ENCODE measurements at regions not wholly inside any gene's neighbourhood (a gene's known extent, or its start where the extent isn't known, plus 50 kb on each side); places are given as distances from the start of the nearest gene placed in this dataset.
"Not testable (repeated sequence)": the region's sequence is repeated elsewhere in the genome, so short reads cannot be mapped to it uniquely, and the experiment has no call there.

DNA sequence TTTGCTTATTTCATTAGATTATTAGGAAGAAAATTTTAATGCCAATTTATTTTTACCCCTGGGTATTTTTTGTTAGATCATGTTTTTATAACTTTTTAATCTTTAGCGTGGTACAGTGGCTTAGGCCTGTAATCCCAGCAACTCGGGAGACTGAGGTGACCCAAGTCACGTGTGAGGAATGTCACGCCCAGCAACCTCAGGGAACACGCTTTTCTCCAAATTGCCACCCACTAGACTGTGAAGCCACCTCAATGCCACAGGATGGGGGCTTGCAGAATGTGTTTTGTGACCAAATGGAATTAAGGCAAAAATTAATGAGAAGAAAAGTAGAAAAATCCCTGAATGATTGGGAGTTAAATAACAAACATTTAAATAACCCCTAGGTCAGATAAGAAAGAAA is 141.8 kb downstream of the LAT start:
- Mint-ChIP-seq H3K4me1 (ENCODE audit: low read depth) (peaks cover 18% of the 10 kb centered on the region), H3K4me3 (no peak overlapping the region), H3K27ac (peak overlapping the region; percentile 37), H3K36me3 (ENCODE audit: insufficient read depth in 2 of 2) (peaks cover 2 to 4% of the 10 kb centered on the region in 2 donors), H3K9me3 (no peaks in the 10 kb centered on the region), H3K27me3 (ENCODE audit: low read depth) (no peaks in the 10 kb centered on the region)
- DNase-seq, result no peak
- ATAC-seq (replicated peaks in 1 of 2), result no peak

DNA sequence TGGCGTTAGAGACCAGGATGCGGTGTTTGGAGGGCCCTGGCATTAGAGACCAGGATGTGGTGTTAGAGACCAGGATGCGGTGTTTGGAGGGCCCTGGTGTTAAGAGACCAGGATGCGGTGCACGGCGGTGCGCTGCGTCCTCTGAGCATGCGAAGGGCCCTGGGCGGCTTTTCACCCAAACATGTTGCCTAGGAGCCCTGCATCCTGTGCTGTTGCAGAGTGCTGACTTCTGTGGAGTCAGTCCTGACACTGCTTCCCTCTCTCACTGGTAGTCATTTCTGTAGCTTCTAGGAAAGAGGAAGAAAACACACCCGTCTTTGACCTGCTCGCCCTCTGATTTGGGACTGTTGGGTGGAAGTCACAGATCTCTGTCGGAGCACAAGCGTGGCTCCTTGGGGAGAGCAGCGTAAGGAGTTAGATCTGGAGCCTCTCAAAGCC is 141.2 kb downstream of the LAT start:
- Mint-ChIP-seq H3K27me3 (ENCODE audit: low read depth) (no peaks in the 10 kb centered on the region), H3K36me3 (ENCODE audit: insufficient read depth in 2 of 2) (peaks cover 2 to 7% of the 10 kb centered on the region in 2 donors), H3K9me3 (no peaks in the 10 kb centered on the region), H3K27ac (no peak overlapping the region), H3K4me3 (peak overlapping the region in 1 of 2 donors; percentile 43), H3K4me1 (ENCODE audit: low read depth) (peaks cover 18% of the 10 kb centered on the region)
- ATAC-seq (replicated peaks in 1 of 2) (peak; percentile 39 to 66), DNase-seq (no peak)

- ATAC-seq (replicated peaks in 1 of 2), result no peak
- Mint-ChIP-seq H3K9me3 (no peaks in the 10 kb centered on the region), H3K27ac (no peak overlapping the region)
Observed at GRCh38 chr16:29124828-29125227, 140.0 kb downstream of the LAT start.

GRCh38 chr16:29124162-29124561 is 139.3 kb downstream of the LAT start:
- ATAC-seq (replicated peaks in 1 of 2); H3K27me3 Mint-ChIP-seq (ENCODE audit: low read depth); DNase-seq; H3K9me3 Mint-ChIP-seq; H3K36me3 Mint-ChIP-seq (ENCODE audit: insufficient read depth in 2 of 2); H3K4me3 Mint-ChIP-seq: not testable (repeated sequence)
- Mint-ChIP-seq H3K27ac (peak overlapping the region; percentile 38), H3K4me1 (ENCODE audit: low read depth) (peaks cover 18% of the 10 kb centered on the region)

More at GRCh38 chr16:29124828-29125227, 140.0 kb downstream of the LAT start:
- H3K36me3 Mint-ChIP-seq (ENCODE audit: insufficient read depth in 2 of 2), result peaks cover 2 to 7% of the 10 kb centered on the region in 2 donors
- DNase-seq, result no peak
- H3K27me3 Mint-ChIP-seq (ENCODE audit: low read depth), result no peaks in the 10 kb centered on the region
- H3K4me3 Mint-ChIP-seq, result no peak overlapping the region
- peaks cover 18% of the 10 kb centered on the region for H3K4me1 Mint-ChIP-seq (ENCODE audit: low read depth)

GRCh38 chr16:29120680-29121079 is 135.8 kb downstream of the LAT start:
- DNase-seq; H3K27ac Mint-ChIP-seq; ATAC-seq (replicated peaks in 1 of 2); H3K4me3 Mint-ChIP-seq; H3K9me3 Mint-ChIP-seq; H3K27me3 Mint-ChIP-seq (ENCODE audit: low read depth): not testable (repeated sequence)
- H3K4me1 Mint-ChIP-seq (ENCODE audit: low read depth), result peaks cover 35% of the 10 kb centered on the region
- H3K36me3 Mint-ChIP-seq (ENCODE audit: insufficient read depth in 2 of 2), result peaks cover 2 to 22% of the 10 kb centered on the region in 2 donors

DNA sequence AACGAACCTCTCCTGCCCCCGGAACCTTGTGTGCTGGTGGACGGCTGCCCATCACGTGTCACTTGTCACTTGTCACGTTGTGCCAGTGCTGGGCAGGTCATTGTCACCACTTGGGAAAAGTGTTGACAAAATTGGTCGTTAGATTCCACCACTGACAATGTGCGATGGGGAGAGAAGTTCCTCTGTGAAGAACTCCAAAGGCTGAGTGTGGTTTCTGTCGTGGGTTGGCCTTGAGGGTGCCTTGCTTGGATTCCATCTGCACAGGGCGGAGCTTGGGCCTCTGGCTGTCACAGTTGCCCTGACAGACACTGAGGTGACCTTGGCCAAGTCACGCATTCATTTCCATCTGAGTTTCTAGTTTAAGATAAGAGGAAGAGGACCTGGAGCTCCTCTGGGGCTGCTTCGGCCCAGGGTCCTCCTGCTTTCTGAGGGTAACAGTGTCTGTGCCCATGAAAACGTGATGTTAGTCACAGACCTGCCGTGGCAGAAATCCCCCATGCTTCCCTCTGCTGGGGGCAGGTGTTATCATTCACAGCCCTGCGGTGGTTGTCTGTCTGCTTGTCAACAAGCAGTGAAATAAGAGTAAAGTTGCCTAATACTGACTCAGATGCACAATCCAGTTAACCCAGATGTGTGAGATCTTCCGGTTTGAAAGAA is 133.6 kb downstream of the LAT start:
- peaks cover 49% of the 10 kb centered on the region for H3K4me1 Mint-ChIP-seq (ENCODE audit: low read depth)
- H3K9me3 Mint-ChIP-seq; H3K27me3 Mint-ChIP-seq (ENCODE audit: low read depth): not testable (repeated sequence)
- peak overlapping the region in 1 of 2 donors; percentile 14 for H3K4me3 Mint-ChIP-seq
- ATAC-seq (replicated peaks in 1 of 2) (peak; percentile 50 to 60), DNase-seq (peak; percentile 23 to 51)
- H3K36me3 Mint-ChIP-seq (ENCODE audit: insufficient read depth in 2 of 2), result peaks cover 6 to 29% of the 10 kb centered on the region in 2 donors
- H3K27ac Mint-ChIP-seq, result peak overlapping the region; percentile 50

DNA sequence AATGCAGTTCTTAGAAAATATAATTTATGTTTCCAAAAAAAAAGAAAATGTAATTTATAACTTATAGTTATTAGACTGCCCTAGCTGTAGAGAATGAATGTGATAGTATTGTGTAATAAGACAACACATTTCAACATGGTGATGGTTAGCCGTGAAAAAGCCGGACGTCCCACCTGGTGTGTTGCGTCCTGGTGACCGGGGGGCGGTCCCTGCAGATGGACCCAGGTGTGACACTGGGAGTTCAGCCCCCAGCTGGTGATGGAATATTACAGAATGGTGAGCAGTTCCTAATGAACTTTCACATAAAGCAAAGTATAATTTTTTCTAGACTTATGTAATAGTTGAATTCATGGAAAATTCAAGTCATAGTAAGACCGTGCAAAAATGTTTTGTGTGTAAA is 132.8 kb downstream of the LAT start:
- Mint-ChIP-seq H3K9me3 (no peaks in the 10 kb centered on the region), H3K27me3 (ENCODE audit: low read depth) (no peaks in the 10 kb centered on the region), H3K27ac (no peak overlapping the region), H3K4me1 (ENCODE audit: low read depth) (peaks cover 54% of the 10 kb centered on the region), H3K36me3 (ENCODE audit: insufficient read depth in 2 of 2) (peaks cover 8 to 29% of the 10 kb centered on the region in 2 donors), H3K4me3 (no peak overlapping the region)
- DNase-seq, result no peak
- ATAC-seq (replicated peaks in 1 of 2), result no peak

DNA sequence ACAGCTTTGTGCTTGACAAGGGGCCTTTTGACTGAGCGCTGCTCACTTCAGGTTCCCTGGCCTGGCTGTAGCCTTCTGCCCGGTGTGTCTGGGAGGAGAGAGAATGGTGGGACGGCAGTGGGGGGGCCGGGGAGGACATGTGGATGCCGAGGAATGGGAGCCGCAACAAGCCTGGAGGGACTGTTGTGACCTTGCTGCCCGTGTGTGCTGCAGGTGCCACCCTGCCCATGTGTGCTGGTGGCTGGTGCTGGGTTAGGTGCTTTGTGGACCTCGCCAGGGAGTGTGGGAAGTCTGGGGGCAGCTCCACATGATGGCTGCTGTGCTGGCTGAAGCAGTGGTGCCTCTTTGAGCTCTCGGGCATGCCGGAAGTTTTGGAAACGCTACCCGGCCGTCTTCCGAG is 132.1 kb downstream of the LAT start:
- Mint-ChIP-seq H3K27me3 (ENCODE audit: low read depth) (no peaks in the 10 kb centered on the region), H3K4me3 (peak overlapping the region in 1 of 2 donors; percentile 48), H3K9me3 (no peaks in the 10 kb centered on the region), H3K4me1 (ENCODE audit: low read depth) (peaks cover 60% of the 10 kb centered on the region), H3K27ac (peak overlapping the region; percentile 87), H3K36me3 (ENCODE audit: insufficient read depth in 2 of 2) (peaks cover 8 to 30% of the 10 kb centered on the region in 2 donors)
- no peak for DNase-seq
- ATAC-seq (replicated peaks in 1 of 2), result no peak

- ATAC-seq (replicated peaks in 1 of 2), result peak; percentile 2 to 4
- Mint-ChIP-seq H3K27ac (peak overlapping the region; percentile 87), H3K4me1 (ENCODE audit: low read depth) (peaks cover 65% of the 10 kb centered on the region), H3K36me3 (ENCODE audit: insufficient read depth in 2 of 2) (peaks cover 8 to 27% of the 10 kb centered on the region in 2 donors), H3K4me3 (peak overlapping the region; percentile 48 to 72)
- not testable (repeated sequence) for H3K9me3 Mint-ChIP-seq; DNase-seq; H3K27me3 Mint-ChIP-seq (ENCODE audit: low read depth)
Observed at GRCh38 chr16:29116207-29116606, 131.4 kb downstream of the LAT start.

DNA sequence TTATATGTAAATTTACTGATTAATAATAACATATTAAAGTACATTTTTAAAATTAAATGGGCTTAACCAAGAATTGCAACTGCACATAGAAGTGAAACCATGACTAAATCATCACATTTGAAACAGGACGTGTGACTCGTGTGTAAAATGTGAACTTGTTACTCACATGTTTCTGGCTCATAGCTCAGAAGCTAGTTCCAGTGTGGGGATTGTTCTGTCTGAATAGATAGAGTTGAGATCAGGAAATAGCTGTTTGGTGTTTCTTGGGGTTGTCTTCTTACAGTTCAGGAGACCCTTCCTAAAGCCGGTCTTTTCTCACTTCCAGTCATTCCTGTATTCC is 130.9 kb downstream of the LAT start:
- Mint-ChIP-seq H3K27ac (peak overlapping the region; percentile 87), H3K36me3 (ENCODE audit: insufficient read depth in 2 of 2) (peaks cover 10 to 28% of the 10 kb centered on the region in 2 donors), H3K4me3 (peak overlapping the region; percentile 48 to 72), H3K4me1 (ENCODE audit: low read depth) (peaks cover 69% of the 10 kb centered on the region)
- DNase-seq, result peak; percentile 27 to 33
- H3K27me3 Mint-ChIP-seq (ENCODE audit: low read depth); H3K9me3 Mint-ChIP-seq: not testable (repeated sequence)
- ATAC-seq (replicated peaks in 1 of 2), result peak; percentile 85 to 87

- Mint-ChIP-seq H3K4me3 (peak overlapping the region; percentile 42 to 44), H3K4me1 (ENCODE audit: low read depth) (peaks cover 70% of the 10 kb centered on the region), H3K36me3 (ENCODE audit: insufficient read depth in 2 of 2) (peaks cover 10 to 28% of the 10 kb centered on the region in 2 donors), H3K27ac (peak overlapping the region; percentile 56)
- not testable (repeated sequence) for H3K9me3 Mint-ChIP-seq; H3K27me3 Mint-ChIP-seq (ENCODE audit: low read depth)
- peak; percentile 36 to 46 for DNase-seq
- ATAC-seq (replicated peaks in 1 of 2), result peak; percentile 58 to 60
Observed at GRCh38 chr16:29114989-29115801, 130.3 kb downstream of the LAT start.

DNA sequence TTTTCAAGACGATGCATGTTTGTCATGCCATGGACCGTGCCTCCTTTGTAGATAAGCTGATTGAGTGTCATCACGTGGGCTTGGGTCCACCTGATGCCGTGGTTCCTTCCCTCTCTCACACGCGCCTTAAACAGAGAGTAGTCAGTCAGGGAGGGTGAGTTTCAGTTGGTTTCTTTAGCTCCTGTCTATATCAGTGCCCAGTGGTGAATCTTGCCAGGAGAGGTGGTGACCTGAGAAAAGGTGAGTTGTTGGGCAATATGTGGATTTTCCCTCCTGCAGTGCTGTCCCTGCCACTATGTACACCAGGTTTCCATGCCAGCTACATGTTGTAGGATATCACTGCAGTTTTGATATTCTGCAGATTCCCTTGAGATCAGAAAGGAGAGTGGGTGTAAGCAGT is 129.7 kb downstream of the LAT start:
- peaks cover 70% of the 10 kb centered on the region for H3K4me1 Mint-ChIP-seq (ENCODE audit: low read depth)
- peak overlapping the region in 1 of 2 donors; percentile 44 for H3K4me3 Mint-ChIP-seq
- no peak for DNase-seq
- peak overlapping the region; percentile 25 for H3K27ac Mint-ChIP-seq
- H3K9me3 Mint-ChIP-seq, result no peaks in the 10 kb centered on the region
- no peak for ATAC-seq (replicated peaks in 1 of 2)
- H3K36me3 Mint-ChIP-seq (ENCODE audit: insufficient read depth in 2 of 2), result peaks cover 10 to 28% of the 10 kb centered on the region in 2 donors
- H3K27me3 Mint-ChIP-seq (ENCODE audit: low read depth), result no peaks in the 10 kb centered on the region

DNA sequence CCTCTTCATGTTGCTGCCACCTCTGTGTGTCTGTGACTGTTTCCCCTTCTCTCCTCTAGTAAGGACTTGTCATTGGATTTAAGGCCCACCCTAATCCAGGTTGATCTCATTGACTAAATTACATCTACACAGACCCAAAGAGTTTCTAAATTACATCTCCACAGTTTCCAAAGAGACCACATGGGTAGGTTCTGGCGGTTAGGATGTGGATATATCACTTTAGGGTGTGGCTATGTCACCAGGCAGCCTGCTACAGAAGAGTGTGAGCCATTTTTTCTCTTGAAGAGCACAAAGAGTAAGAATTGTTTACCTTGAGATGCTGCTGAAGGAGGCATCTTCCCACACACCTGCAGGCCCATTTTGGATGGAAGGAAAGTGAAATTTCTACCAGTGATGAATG is 128.6 kb downstream of the LAT start:
- peak overlapping the region in 1 of 2 donors; percentile 20 for H3K4me3 Mint-ChIP-seq
- not testable (repeated sequence) for H3K9me3 Mint-ChIP-seq; H3K27me3 Mint-ChIP-seq (ENCODE audit: low read depth); DNase-seq
- peaks cover 67% of the 10 kb centered on the region for H3K4me1 Mint-ChIP-seq (ENCODE audit: low read depth)
- peaks cover 10 to 27% of the 10 kb centered on the region in 2 donors for H3K36me3 Mint-ChIP-seq (ENCODE audit: insufficient read depth in 2 of 2)
- H3K27ac Mint-ChIP-seq, result peak overlapping the region; percentile 58
- ATAC-seq (replicated peaks in 1 of 2), result peak; percentile 35 to 45

All from activated T-cell treated with anti-CD3 and anti-CD28 coated beads, Interleukin-2, amount 50 U/mL, for 72 hours (primary cell).